H1 (cell line): ENCODE measurements at regions not wholly inside any gene's neighbourhood (a gene's known extent, or its start where the extent isn't known, plus 50 kb on each side); places are given as distances from the start of the nearest gene placed in this dataset.

Source experiments
- CTCF ChIA-PET: fragments of 300-600 bp; sonication (Branson Sonifier 250); formaldehyde crosslinking; loops from one replicate; lab custom pipeline; 2021; ENCODE audit not compliant: partially characterized antibody; lab: Charles Lee
- POLR2A ChIA-PET: fragments of 300-600 bp; sonication (Branson Sonifier 250); formaldehyde crosslinking; loops from one replicate; lab custom pipeline; 2021; ENCODE audit warnings: inconsistent platforms; ENCODE audit not compliant: partially characterized antibody; lab: Charles Lee
- DNase-seq, 2 experiments: peaks; one replicate each; pipeline versions ENCODE4 v3.0.0 to v3.0.0-alpha.2; 2010 to 2022; ENCODE audit warnings: low spot score in 2 of 2, low read depth in 1 of 2, mixed read lengths in 1 of 2
- FAIRE-seq: peaks from 2 replicates; lab custom pipeline; 2011; peaks lifted over from hg19 to GRCh38; lab: Jason Lieb, UNC
- H2AFZ ChIP-seq: 2 replicates; pipeline ENCODE4 v1.8.1; 2012; ENCODE audit warnings: low read length, inconsistent platforms
- H2AK5ac ChIP-seq: 2 replicates; pipeline ENCODE4 v1.6.1; 2013; ENCODE audit warnings: low read depth, low read length
- H2BK120ac ChIP-seq: replicated peaks from 2 replicates; pipeline ENCODE3; 2013; ENCODE audit warnings: low read depth, low read length, inconsistent platforms
- H2BK12ac ChIP-seq: 2 replicates; pipeline ENCODE4 v1.6.1; 2013; ENCODE audit warnings: low read depth, low read length
- H2BK15ac ChIP-seq: 2 replicates; pipeline ENCODE4 v1.6.1; 2013; ENCODE audit warnings: low read length
- H2BK20ac ChIP-seq: 2 replicates; pipeline ENCODE4 v1.6.1; 2013; ENCODE audit warnings: low read length
- H2BK5ac ChIP-seq: 2 replicates; pipeline ENCODE4 v1.6.1; 2013; ENCODE audit warnings: low read depth, low read length
- H3K14ac ChIP-seq: 2 replicates; pipeline ENCODE4 v1.6.1; 2013; ENCODE audit warnings: inconsistent platforms; ENCODE audit not compliant: insufficient read length
- H3K18ac ChIP-seq: 2 replicates; pipeline ENCODE4 v1.6.1; 2013; ENCODE audit warnings: low read length; ENCODE audit errors: extremely low read depth
- H3K23ac ChIP-seq: 2 replicates; pipeline ENCODE4 v1.6.1; 2013; ENCODE audit warnings: inconsistent platforms; ENCODE audit not compliant: insufficient read length
- H3K23me2 ChIP-seq: 2 replicates; pipeline ENCODE4 v1.6.1; 2013; ENCODE audit warnings: low read depth, low read length
- H3K27ac ChIP-seq: 2 replicates; pipeline ENCODE4 v1.6.1; 2011; ENCODE audit warnings: low read depth, low read length, inconsistent platforms
- H3K27me3 ChIP-seq, 4 experiments: replicated peaks in 1 of 4; 1 replicate in 1 of 4; 2 replicates in 3 of 4; pipeline versions ENCODE4 v1.6.1 to v1.8.1; 2011 to 2013; ENCODE audit warnings: low read length in 3 of 4, mild to moderate bottlenecking in 3 of 4, inconsistent platforms in 2 of 4, mixed read lengths in 2 of 4, moderate library complexity in 1 of 4; ENCODE audit not compliant: control insufficient read depth in 3 of 4, insufficient read depth in 3 of 4; ENCODE audit errors: extremely low read depth in 1 of 4
- H3K36me3 ChIP-seq, 4 experiments: 2 replicates each; pipeline versions ENCODE4 v1.6.1 to v1.8.1; 2011 to 2013; ENCODE audit warnings: mild to moderate bottlenecking in 4 of 4, low read length in 3 of 4, moderate library complexity in 2 of 4, control low read depth in 1 of 4, inconsistent platforms in 1 of 4; ENCODE audit not compliant: insufficient read depth in 4 of 4, control insufficient read depth in 2 of 4
- H3K4ac ChIP-seq: replicated peaks from 2 replicates; pipeline ENCODE3; 2013; ENCODE audit warnings: low read length, low read depth, mixed read lengths, inconsistent platforms; ENCODE audit not compliant: insufficient read length
- H3K4me1 ChIP-seq, 4 experiments: replicated peaks in 1 of 4; 1 replicate in 1 of 4; 2 replicates in 3 of 4; pipeline versions ENCODE4 v1.6.1 to v1.8.1; 2011 to 2013; ENCODE audit warnings: low read length in 3 of 4, inconsistent platforms in 2 of 4, mixed read lengths in 1 of 4; ENCODE audit not compliant: insufficient read depth in 4 of 4, control insufficient read depth in 3 of 4
- H3K4me2 ChIP-seq, 2 experiments: 2 replicates each; pipeline versions ENCODE4 v1.6.1 to v1.8.1; 2011 to 2013; ENCODE audit warnings: low read depth in 2 of 2, low read length in 2 of 2, control low read depth in 1 of 2, inconsistent platforms in 1 of 2, mild to moderate bottlenecking in 1 of 2; ENCODE audit not compliant: insufficient read depth in 1 of 2
- H3K4me3 ChIP-seq, 4 experiments: fragments of 200-600, 300-600 bp in 1 of 4; sonication (generic), shearing (Covaris generic), sonication (Bioruptor Twin) in 1 of 4; 2 replicates each; pipeline versions ENCODE4 v1.5.1 to v1.8.1; 2011 to 2016; ENCODE audit warnings: low read length in 4 of 4, low read depth in 3 of 4, control low read depth in 2 of 4, inconsistent platforms in 2 of 4, mild to moderate bottlenecking in 2 of 4, mixed read lengths in 1 of 4, moderate library complexity in 1 of 4; ENCODE audit not compliant: insufficient read depth in 2 of 4; ENCODE audit errors: extremely low read depth in 1 of 4
- H3K56ac ChIP-seq: replicated peaks from 2 replicates; pipeline ENCODE3; 2013; ENCODE audit warnings: low read depth, mild to moderate bottlenecking, mixed read lengths, low read length, inconsistent platforms; ENCODE audit not compliant: insufficient read length
- H3K79me1 ChIP-seq: 2 replicates; pipeline ENCODE4 v1.6.1; 2013; ENCODE audit warnings: low read depth, low read length, control low read depth
- H3K79me2 ChIP-seq, 2 experiments: 2 replicates each; pipeline versions ENCODE4 v1.6.1 to v1.8.1; 2012 to 2013; ENCODE audit warnings: low read length in 2 of 2, mild to moderate bottlenecking in 2 of 2, inconsistent platforms in 1 of 2; ENCODE audit not compliant: insufficient read depth in 2 of 2, control insufficient read depth in 1 of 2
- H3K9ac ChIP-seq, 4 experiments: replicated peaks in 1 of 4; 1 replicate in 1 of 4; 2 replicates in 3 of 4; pipeline versions ENCODE4 v1.6.1 to v1.8.1; 2011 to 2013; ENCODE audit warnings: low read depth in 3 of 4, low read length in 3 of 4, control low read depth in 2 of 4, mild to moderate bottlenecking in 2 of 4, moderate library complexity in 2 of 4, inconsistent platforms in 1 of 4; ENCODE audit errors: extremely low read depth in 1 of 4
- H3K9me3 ChIP-seq, 2 experiments: 2 replicates each; pipeline versions ENCODE4 v1.6.1 to v1.8.1; 2012 to 2013; ENCODE audit warnings: mild to moderate bottlenecking in 2 of 2, moderate library complexity in 2 of 2, control low read depth in 1 of 2, inconsistent platforms in 1 of 2, low read depth in 1 of 2, low read length in 1 of 2, mixed read lengths in 1 of 2; ENCODE audit not compliant: insufficient read depth in 2 of 2
- H4K20me1 ChIP-seq, 2 experiments: replicated peaks in 1 of 2; 2 replicates each; pipeline versions ENCODE3 to v1.8.1; 2011 to 2013; ENCODE audit warnings: inconsistent platforms in 2 of 2, low read length in 2 of 2, mild to moderate bottlenecking in 1 of 2; ENCODE audit not compliant: insufficient read depth in 2 of 2, control insufficient read depth in 1 of 2
- H4K5ac ChIP-seq: 2 replicates; pipeline ENCODE4 v1.6.1; 2013; ENCODE audit warnings: low read length, low read depth, mixed read lengths, inconsistent platforms; ENCODE audit not compliant: insufficient read length
- H4K8ac ChIP-seq: 2 replicates; pipeline ENCODE4 v1.8.0; 2013; ENCODE audit warnings: mild to moderate bottlenecking, moderate library complexity, low read length, inconsistent platforms; ENCODE audit not compliant: insufficient read depth; ENCODE audit errors: extremely low read depth
- H4K91ac ChIP-seq: replicated peaks from 2 replicates; pipeline ENCODE3; 2013; ENCODE audit warnings: low read length, mixed read lengths, inconsistent platforms; ENCODE audit not compliant: insufficient read length
- CHD1 ChIP-seq: IDR thresholded peaks from 2 replicates; pipeline ENCODE4 v1.6.1; 2012; ENCODE audit warnings: low read depth, low read length, improper control_type of control experiment
- GTF2F1 ChIP-seq: IDR thresholded peaks from 2 replicates; pipeline ENCODE4 v1.6.1; 2012; ENCODE audit warnings: low read depth, low read length, improper control_type of control experiment, borderline replicate concordance
- HDAC6 ChIP-seq: IDR thresholded peaks from one replicate; pipeline ENCODE4 v1.7.1; 2012; ENCODE audit warnings: low read depth, mild to moderate bottlenecking, inconsistent platforms, low read length, moderate library complexity
- MAX ChIP-seq: IDR thresholded peaks from 2 replicates; pipeline ENCODE4 v1.6.1; 2012; ENCODE audit warnings: inconsistent platforms
- NRF1 ChIP-seq: IDR thresholded peaks from 2 replicates; pipeline ENCODE4 v1.6.1; 2011; ENCODE audit warnings: mild to moderate bottlenecking, low read depth, low read length, improper control_type of control experiment
- PHF8 ChIP-seq: fragments of 200-600 bp; sonication (generic); conservative IDR thresholded peaks from 2 replicates; pipeline ENCODE4 v1.7.1; 2012; ENCODE audit warnings: low read depth, mild to moderate bottlenecking, inconsistent platforms, low read length, moderate library complexity
- RFX5 ChIP-seq: IDR thresholded peaks from 2 replicates; pipeline ENCODE4 v1.6.1; 2011; ENCODE audit warnings: low read depth, low read length, improper control_type of control experiment, borderline replicate concordance
- SAP30 ChIP-seq: fragments of 300-600 bp; sonication (generic); IDR thresholded peaks from 2 replicates; pipeline ENCODE4 v1.7.1; 2012; ENCODE audit warnings: low read length, moderate library complexity, mild to moderate bottlenecking, inconsistent platforms; ENCODE audit not compliant: insufficient read depth, insufficient replicate concordance
- SP4 ChIP-seq: IDR thresholded peaks from 2 replicates; pipeline ENCODE4 v1.6.1; 2012; ENCODE audit warnings: low read length, inconsistent platforms
- SUZ12 ChIP-seq: fragments of 200-600 bp; sonication (generic); IDR thresholded peaks from 2 replicates; pipeline ENCODE4 v1.6.1; 2012; ENCODE audit warnings: mild to moderate bottlenecking, inconsistent platforms, low read length, moderate library complexity, mixed read lengths
- WGBS, 2 experiments: shearing (Covaris generic) in 1 of 2; methylation state at CpG; one replicate each; pipeline versions ENCODE4 v1.1.6 to v1.1.7; 2013 to 2015; ENCODE audit warnings: low lambda C conversion rate in 2 of 2, mixed read lengths in 2 of 2, inconsistent platforms in 1 of 2, low coverage in 1 of 2, missing lambda C conversion rate in 1 of 2; ENCODE audit not compliant: insufficient replicate concordance in 2 of 2, insufficient coverage in 1 of 2, insufficient read length in 1 of 2; ENCODE audit errors: extremely low coverage in 1 of 2, missing lambda C conversion rate in 1 of 2; 5-methylcytosine and 5-hydroxymethylcytosine counted together
- TF ChIP-seq, protein P1 (sequence below): IDR thresholded peaks from 2 replicates; pipeline ENCODE4 v1.6.1; 2011; ENCODE audit warnings: low read length, improper control_type of control experiment

GRCh38 chr18:63043516-63043915 lies 276.1 kb downstream of the BCL2 start:
- TF ChIP-seq HDAC6: no peak
- no peak for TF ChIP-seq GTF2F1
- no peak for TF ChIP-seq SP4
- no peak for TF ChIP-seq PHF8
- no peak for TF ChIP-seq CHD1
- TF ChIP-seq, protein P1, sequence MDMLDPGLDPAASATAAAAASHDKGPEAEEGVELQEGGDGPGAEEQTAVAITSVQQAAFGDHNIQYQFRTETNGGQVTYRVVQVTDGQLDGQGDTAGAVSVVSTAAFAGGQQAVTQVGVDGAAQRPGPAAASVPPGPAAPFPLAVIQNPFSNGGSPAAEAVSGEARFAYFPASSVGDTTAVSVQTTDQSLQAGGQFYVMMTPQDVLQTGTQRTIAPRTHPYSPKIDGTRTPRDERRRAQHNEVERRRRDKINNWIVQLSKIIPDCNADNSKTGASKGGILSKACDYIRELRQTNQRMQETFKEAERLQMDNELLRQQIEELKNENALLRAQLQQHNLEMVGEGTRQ: no peak
- TF ChIP-seq SUZ12: no peak
- no peak for TF ChIP-seq NRF1
- no peak for TF ChIP-seq MAX
- TF ChIP-seq RFX5: no peak
- TF ChIP-seq SAP30: no peak
- Histone ChIP-seq H3K27me3 (no peaks in the 10 kb centered on the region), H3K18ac (no peak overlapping the region), H3K9ac (no peak overlapping the region), H4K5ac (no peak overlapping the region), H3K23ac (no peak overlapping the region), H2BK5ac (no peak overlapping the region), H3K4ac (no peak overlapping the region), H4K8ac (no peak overlapping the region), H3K79me1 (no peaks in the 10 kb centered on the region), H2BK15ac (no peak overlapping the region), H4K91ac (no peak overlapping the region), H3K56ac (no peak overlapping the region), H3K14ac (no peak overlapping the region), H2AK5ac (no peak overlapping the region), H3K4me2 (no peak overlapping the region), H2BK120ac (no peak overlapping the region), H3K4me3 (no peak overlapping the region), H3K36me3 (no peaks in the 10 kb centered on the region), H2BK12ac (no peak overlapping the region), H2BK20ac (no peak overlapping the region), H3K4me1 (no peaks in the 10 kb centered on the region; a peak in 1 of 7 replicates), H3K79me2 (no peaks in the 10 kb centered on the region), H3K27ac (no peak overlapping the region), H2AFZ (0 out of 2 replicates have a peak overlapping the region, but pooled peaks have one; percentile 30), H3K9me3 (no peaks in the 10 kb centered on the region), H4K20me1 (no peaks in the 10 kb centered on the region), H3K23me2 (no peaks in the 10 kb centered on the region)
- POLR2A ChIA-PET: no interaction called here
- FAIRE-seq: no peak
- CTCF ChIA-PET: interaction anchor here (0.7 to 4.0 kb wide), 7 partner anchors 18 to 297 kb away, joined by 3 to 19 read pairs (median 3); no protein-coding TSS in a partner anchor
- no peak for DNase-seq
- 92% methylated on average over 5 of the region's 5 CpGs; no CpG with 5 or more reads in 1 of the 2 experiments for WGBS, 2 experiments
